Stimulated activated CD8-positive, alpha-beta memory T cell treated with anti-CD3 and anti-CD28 coated beads, Interleukin-4, amount 100 ng/mL, for 48 hours (primary cell): ENCODE measurements at regions not wholly inside any gene's neighbourhood (a gene's known extent, or its start where the extent isn't known, plus 50 kb on each side); places are given as distances from the start of the nearest gene placed in this dataset.

ENCODE experiments used
- DNase-seq: peaks from one replicate; pipeline ENCODE4 v3.0.0-alpha.2; 2020

GRCh38 chr13:90395348-90395747, 952.1 kb upstream of the MIR17HG start:
- DNase-seq = no peak

- no peak for DNase-seq
Measured at GRCh38 chr13:90395846-90396245, 951.6 kb upstream of the MIR17HG start.

- no peak for DNase-seq
Measured at GRCh38 chr13:90396266-90396665, 951.2 kb upstream of the MIR17HG start.

- DNase-seq = no peak
Measured at GRCh38 chr13:90397503-90397902, 950.0 kb upstream of the MIR17HG start.

GRCh38 chr13:90400372-90400771, 947.1 kb upstream of the MIR17HG start:
- DNase-seq = no peak

GRCh38 chr13:90401150-90401549, 946.3 kb upstream of the MIR17HG start:
- no peak for DNase-seq

GRCh38 chr13:90402102-90402501, 945.4 kb upstream of the MIR17HG start:
- DNase-seq = no peak

GRCh38 chr13:90402613-90403012, 944.9 kb upstream of the MIR17HG start:
- DNase-seq = no peak

- DNase-seq = no peak
Measured at GRCh38 chr13:90403330-90404082, 944.0 kb upstream of the MIR17HG start.

GRCh38 chr13:90405301-90405700, 942.2 kb upstream of the MIR17HG start:
- DNase-seq = no peak

GRCh38 chr13:90412980-90413379, 934.5 kb upstream of the MIR17HG start:
- DNase-seq = no peak

- DNase-seq = no peak
Measured at GRCh38 chr13:90413548-90413947, 933.9 kb upstream of the MIR17HG start.

- no peak for DNase-seq
Measured at GRCh38 chr13:90414691-90415596, 932.5 kb upstream of the MIR17HG start.

GRCh38 chr13:90415902-90416301, 931.6 kb upstream of the MIR17HG start:
- DNase-seq = no peak

- no peak for DNase-seq
Measured at GRCh38 chr13:90416519-90416918, 931.0 kb upstream of the MIR17HG start.

- no peak for DNase-seq
Measured at GRCh38 chr13:90416938-90417337, 930.5 kb upstream of the MIR17HG start.

GRCh38 chr13:90420683-90421082, 926.8 kb upstream of the MIR17HG start:
- no peak for DNase-seq

- DNase-seq = no peak
Measured at GRCh38 chr13:90427322-90428272, 919.9 kb upstream of the MIR17HG start.

- no peak for DNase-seq
Measured at GRCh38 chr13:90428522-90429210, 918.8 kb upstream of the MIR17HG start.

- no peak for DNase-seq
Measured at GRCh38 chr13:90430127-90430526, 917.4 kb upstream of the MIR17HG start.

- DNase-seq = no peak
Measured at GRCh38 chr13:90436697-90437096, 910.8 kb upstream of the MIR17HG start.

- DNase-seq = no peak
Measured at GRCh38 chr13:90438576-90438975, 908.9 kb upstream of the MIR17HG start.
